Parathyroid adenoma (tissue), 2 donors: ENCODE measurements at regions not wholly inside any gene's neighbourhood (a gene's known extent, or its start where the extent isn't known, plus 50 kb on each side); places are given as distances from the start of the nearest gene placed in this dataset.

Source experiments
- H2AFZ ChIP-seq: fragments of 300-600 bp; sonication (generic); one replicate; pipeline ENCODE4 v1.7.0; 2017; ENCODE audit warnings: antibody characterized with exemption, mild to moderate bottlenecking
- H3K27ac ChIP-seq: fragments of 300-600 bp; sonication (generic); one replicate; pipeline ENCODE4 v1.7.0; 2017
- H3K27me3 ChIP-seq: fragments of 300-600 bp; sonication (generic); one replicate; pipeline ENCODE4 v1.7.0; 2017; ENCODE audit warnings: low read length; ENCODE audit not compliant: control insufficient read depth, insufficient read depth
- H3K36me3 ChIP-seq: fragments of 300-600 bp; sonication (generic); one replicate; pipeline ENCODE4 v1.7.0; 2017; ENCODE audit warnings: low read length; ENCODE audit not compliant: control insufficient read depth, insufficient read depth
- H3K4me1 ChIP-seq: fragments of 300-600 bp; sonication (generic); one replicate; pipeline ENCODE4 v1.7.0; 2017; ENCODE audit warnings: control low read depth
- H3K4me2 ChIP-seq: fragments of 300-600 bp; sonication (generic); one replicate; pipeline ENCODE4 v1.7.0; 2017; ENCODE audit warnings: low read length
- H3K4me3 ChIP-seq: fragments of 300-600 bp; sonication (generic); one replicate; pipeline ENCODE4 v1.7.0; 2017; ENCODE audit warnings: low read depth, low read length
- H3K79me2 ChIP-seq: fragments of 300-600 bp; sonication (generic); one replicate; pipeline ENCODE4 v1.7.0; 2017; ENCODE audit warnings: control low read depth
- H3K9ac ChIP-seq: fragments of 300-600 bp; sonication (generic); one replicate; pipeline ENCODE4 v1.7.0; 2017; ENCODE audit warnings: mild to moderate bottlenecking
- H3K9me3 ChIP-seq: fragments of 300-600 bp; sonication (generic); one replicate; pipeline ENCODE4 v1.7.0; 2017; ENCODE audit warnings: low read length; ENCODE audit not compliant: control insufficient read depth
- TF ChIP-seq, protein P1 (sequence below): fragments of 300-600 bp; sonication (generic); IDR thresholded peaks from one replicate; pipeline ENCODE4 v1.7.0; 2017; ENCODE audit warnings: antibody characterized with exemption, mild to moderate bottlenecking
- donor health status: primary hyperparathyroidism.

GRCh38 chr7:46315891-46316290, 394.8 kb upstream of the IGFBP3 start:
- Histone ChIP-seq H3K79me2 (no peaks in the 10 kb centered on the region), H3K4me2 (no peak overlapping the region), H3K27ac (no peak overlapping the region), H3K4me1 (no peaks in the 10 kb centered on the region), H3K9ac (no peak overlapping the region), H3K9me3 (no peaks in the 10 kb centered on the region), H3K36me3 (no peaks in the 10 kb centered on the region), H2AFZ (no peak overlapping the region), H3K4me3 (no peak overlapping the region), H3K27me3 (no peaks in the 10 kb centered on the region)
- TF ChIP-seq, protein P1, sequence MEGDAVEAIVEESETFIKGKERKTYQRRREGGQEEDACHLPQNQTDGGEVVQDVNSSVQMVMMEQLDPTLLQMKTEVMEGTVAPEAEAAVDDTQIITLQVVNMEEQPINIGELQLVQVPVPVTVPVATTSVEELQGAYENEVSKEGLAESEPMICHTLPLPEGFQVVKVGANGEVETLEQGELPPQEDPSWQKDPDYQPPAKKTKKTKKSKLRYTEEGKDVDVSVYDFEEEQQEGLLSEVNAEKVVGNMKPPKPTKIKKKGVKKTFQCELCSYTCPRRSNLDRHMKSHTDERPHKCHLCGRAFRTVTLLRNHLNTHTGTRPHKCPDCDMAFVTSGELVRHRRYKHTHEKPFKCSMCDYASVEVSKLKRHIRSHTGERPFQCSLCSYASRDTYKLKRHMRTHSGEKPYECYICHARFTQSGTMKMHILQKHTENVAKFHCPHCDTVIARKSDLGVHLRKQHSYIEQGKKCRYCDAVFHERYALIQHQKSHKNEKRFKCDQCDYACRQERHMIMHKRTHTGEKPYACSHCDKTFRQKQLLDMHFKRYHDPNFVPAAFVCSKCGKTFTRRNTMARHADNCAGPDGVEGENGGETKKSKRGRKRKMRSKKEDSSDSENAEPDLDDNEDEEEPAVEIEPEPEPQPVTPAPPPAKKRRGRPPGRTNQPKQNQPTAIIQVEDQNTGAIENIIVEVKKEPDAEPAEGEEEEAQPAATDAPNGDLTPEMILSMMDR = no peak

DNA sequence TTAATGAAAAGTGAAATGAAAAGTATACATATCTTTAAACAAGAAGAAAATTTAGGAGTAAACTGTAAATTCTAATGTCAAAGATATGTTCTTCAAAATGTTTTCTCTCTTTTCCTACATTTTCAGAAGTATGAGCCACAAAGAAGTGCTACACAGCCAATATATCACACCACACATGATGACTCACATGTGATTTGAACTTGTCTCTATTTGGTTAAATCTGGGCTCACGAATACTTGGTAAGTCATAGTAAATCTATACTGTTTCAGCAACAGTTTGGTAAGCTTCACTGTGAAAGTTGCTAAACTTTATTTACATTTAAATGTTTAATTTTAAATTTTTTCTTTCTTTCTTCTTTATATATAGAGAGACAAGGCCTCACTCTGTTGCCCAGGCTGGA, 380.6 kb upstream of the IGFBP3 start:
- TF ChIP-seq, protein P1 = no peak
- Histone ChIP-seq H3K4me2 (no peak overlapping the region), H3K36me3 (no peaks in the 10 kb centered on the region), H3K9ac (no peak overlapping the region), H2AFZ (no peak overlapping the region), H3K4me1 (no peaks in the 10 kb centered on the region), H3K9me3 (no peaks in the 10 kb centered on the region), H3K4me3 (no peak overlapping the region), H3K27me3 (no peaks in the 10 kb centered on the region), H3K79me2 (no peaks in the 10 kb centered on the region), H3K27ac (no peak overlapping the region)

DNA sequence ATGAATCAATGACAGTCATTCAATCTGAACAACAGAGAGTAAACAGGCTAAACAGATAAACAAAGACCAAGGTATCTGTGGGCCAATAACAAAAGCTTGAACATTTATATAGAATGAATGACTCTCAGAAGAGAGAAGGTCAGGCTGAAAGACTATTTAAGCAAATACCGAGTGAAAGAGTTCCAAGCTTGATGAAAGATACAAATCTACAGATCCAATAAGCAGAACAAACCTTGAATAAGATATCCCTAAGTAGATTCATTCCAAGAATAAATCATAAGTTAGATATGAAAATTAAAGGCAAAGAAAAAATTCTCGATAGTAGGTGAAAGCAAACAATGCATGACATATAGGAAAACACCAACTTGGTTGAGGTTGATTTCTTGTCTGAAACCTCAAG, 376.4 kb upstream of the IGFBP3 start:
- Histone ChIP-seq H3K4me3 (no peak overlapping the region), H3K27ac (no peak overlapping the region), H3K4me1 (no peaks in the 10 kb centered on the region), H3K9me3 (no peaks in the 10 kb centered on the region), H3K79me2 (no peaks in the 10 kb centered on the region), H3K4me2 (no peak overlapping the region), H3K36me3 (no peaks in the 10 kb centered on the region), H3K9ac (no peak overlapping the region), H3K27me3 (no peaks in the 10 kb centered on the region), H2AFZ (no peak overlapping the region)
- TF ChIP-seq, protein P1 = no peak

DNA sequence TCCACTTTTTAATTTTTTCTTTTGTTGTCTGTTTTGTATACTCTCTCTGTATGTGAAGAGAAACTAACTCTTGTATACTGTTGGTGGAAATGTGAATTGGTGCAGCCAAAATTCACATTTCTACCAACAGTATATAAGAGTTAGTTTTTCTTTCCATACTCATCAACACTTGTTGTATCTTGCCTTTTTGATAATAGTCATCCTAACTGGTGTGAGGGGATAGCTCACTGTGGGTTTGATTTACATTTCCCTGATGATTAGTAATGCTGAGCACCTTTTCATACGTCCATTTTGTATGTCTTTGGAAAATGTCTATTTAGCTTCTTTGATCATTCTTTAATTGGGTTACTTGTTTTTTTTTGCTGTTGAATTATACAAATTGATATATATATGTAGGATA, 375.5 kb upstream of the IGFBP3 start:
- no peaks in the 10 kb centered on the region for H3K36me3 ChIP-seq
- no peak overlapping the region for H3K9ac ChIP-seq
- TF ChIP-seq, protein P1 = no peak
- H2AFZ ChIP-seq = no peak overlapping the region
- no peaks in the 10 kb centered on the region for H3K4me1 ChIP-seq
- no peaks in the 10 kb centered on the region for H3K79me2 ChIP-seq
- no peak overlapping the region for H3K4me3 ChIP-seq
- H3K27me3 ChIP-seq = no peaks in the 10 kb centered on the region
- no peaks in the 10 kb centered on the region for H3K9me3 ChIP-seq
- H3K27ac ChIP-seq = no peak overlapping the region
- H3K4me2 ChIP-seq = no peak overlapping the region

DNA sequence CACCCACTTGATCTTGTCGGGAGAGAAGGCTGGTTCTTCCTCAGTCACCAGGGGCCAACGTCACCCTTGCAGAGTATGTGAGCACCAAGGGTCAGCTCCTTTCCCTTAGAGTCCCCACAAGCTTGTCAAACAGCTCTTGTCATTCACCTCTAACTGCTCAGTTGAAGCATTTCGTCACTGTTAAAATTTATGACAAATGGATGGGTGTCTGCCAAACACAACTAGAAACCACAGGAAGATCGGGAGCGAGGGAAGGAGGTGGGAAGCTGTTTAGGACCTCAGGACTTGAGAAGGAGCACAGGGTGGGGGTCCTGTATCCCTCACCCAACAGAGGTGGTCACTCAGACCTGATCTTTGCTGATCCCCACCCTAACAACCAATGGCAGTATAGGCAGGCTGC, 373.3 kb upstream of the IGFBP3 start:
- Histone ChIP-seq H3K36me3 (no peaks in the 10 kb centered on the region), H3K27ac (no peak overlapping the region), H3K4me3 (no peak overlapping the region), H3K79me2 (no peaks in the 10 kb centered on the region), H3K4me2 (no peak overlapping the region), H3K9ac (no peak overlapping the region), H3K27me3 (no peaks in the 10 kb centered on the region), H3K4me1 (no peaks in the 10 kb centered on the region), H2AFZ (no peak overlapping the region), H3K9me3 (no peaks in the 10 kb centered on the region)
- TF ChIP-seq, protein P1 = no peak
